NCI-H524 (cell line): ENCODE measurements at regions not wholly inside any gene's neighbourhood (a gene's known extent, or its start where the extent isn't known, plus 50 kb on each side); places are given as distances from the start of the nearest gene placed in this dataset.
A peak's percentile ranks its signal among the peaks of the same experiment; 100 is the strongest.
"Not testable (repeated sequence)": the region's sequence is repeated elsewhere in the genome, so short reads cannot be mapped to it uniquely, and the experiment has no call there.

ENCODE experiments used
- DNase-seq, 2 experiments: peaks; one replicate each; lab custom pipeline; 2025; lab: John Stamatoyannopoulos, UW

DNA sequence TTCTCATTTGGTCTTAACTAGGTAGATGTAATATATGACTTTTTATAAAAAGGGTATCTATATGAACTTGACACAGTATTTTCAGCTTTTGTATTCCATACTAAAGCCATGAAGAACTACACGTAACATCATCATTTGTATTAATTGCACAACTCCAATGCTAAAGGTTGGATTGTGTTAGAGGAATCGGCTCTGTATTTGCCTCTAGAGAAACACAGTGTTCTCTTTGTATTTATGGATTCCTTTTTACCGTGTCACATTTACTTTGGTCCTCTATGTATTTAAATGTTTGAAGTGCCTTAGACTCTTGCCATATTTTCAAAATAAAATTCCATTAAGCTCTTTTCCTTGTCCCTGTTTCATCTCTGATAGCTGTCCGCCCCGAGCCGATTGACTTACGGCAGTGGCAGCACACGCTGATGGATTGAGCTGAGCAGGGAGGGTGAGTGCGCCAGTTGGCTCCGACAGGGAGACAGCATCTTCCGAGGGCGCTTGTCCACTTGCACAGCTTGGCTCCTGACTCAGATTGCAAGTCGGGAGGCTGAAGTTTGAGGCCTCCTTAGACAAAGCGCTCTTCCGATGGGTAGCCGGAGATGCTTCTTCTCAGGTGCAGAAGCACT lies 95.6 kb upstream of the DMRT1 start:
- peak; percentile 61 to 74 for DNase-seq

DNA sequence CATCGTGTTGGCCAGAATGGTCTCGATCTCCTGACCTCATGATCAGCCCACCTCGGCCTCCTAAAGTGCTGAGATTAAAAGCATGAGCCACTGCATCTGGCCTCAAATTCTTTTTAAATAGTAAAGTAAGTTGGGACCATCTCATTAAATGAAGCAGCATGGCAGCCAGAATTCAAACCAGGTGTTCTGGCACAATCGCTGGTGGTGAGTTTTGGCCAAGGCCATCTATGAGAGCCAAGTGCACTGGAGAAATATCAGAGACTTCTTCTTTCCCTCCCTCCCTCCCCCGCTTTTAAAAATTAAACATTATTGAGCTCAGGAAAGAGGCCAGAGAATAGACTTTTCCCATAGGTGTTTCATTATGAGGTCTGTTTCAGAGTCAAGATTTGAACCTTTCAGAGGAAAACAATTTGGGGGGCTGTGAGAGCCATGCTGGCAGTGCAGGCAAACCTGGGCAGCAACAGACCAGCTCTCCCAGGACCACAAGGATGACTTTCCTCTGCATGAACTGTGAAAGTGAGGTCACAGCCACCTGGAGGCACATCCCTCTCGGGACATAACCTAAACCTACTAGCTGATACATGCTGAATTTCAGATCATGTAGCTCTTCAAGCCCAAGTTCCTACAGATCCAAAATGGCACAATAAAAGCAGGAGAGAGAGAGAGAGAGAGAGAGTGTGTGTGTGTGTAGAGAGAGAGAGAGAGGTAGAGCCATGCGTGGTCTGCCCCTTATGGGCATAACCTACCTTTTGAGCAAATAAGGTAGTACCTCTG lies 94.6 kb upstream of the DMRT1 start:
- DNase-seq: no peak

DNA sequence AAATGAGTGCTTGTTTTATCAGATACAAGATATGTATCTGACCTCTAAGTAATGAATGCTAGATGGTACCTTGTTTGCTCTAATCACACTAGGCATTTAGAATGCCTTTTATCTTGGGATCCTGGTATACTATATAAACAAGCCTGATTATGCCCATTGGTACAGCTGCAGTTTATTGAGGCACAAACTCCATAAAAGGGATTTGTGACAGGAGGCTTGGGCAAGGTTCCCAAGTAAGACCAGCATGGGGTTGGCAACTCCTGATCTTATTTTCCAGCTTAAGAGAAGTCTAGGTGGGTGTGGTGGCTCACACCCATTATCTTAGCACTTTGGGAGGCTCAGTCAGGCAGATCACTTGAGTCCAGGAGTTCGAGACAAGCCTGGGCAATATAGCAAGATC lies 93.9 kb upstream of the DMRT1 start:
- no peak for DNase-seq

DNA sequence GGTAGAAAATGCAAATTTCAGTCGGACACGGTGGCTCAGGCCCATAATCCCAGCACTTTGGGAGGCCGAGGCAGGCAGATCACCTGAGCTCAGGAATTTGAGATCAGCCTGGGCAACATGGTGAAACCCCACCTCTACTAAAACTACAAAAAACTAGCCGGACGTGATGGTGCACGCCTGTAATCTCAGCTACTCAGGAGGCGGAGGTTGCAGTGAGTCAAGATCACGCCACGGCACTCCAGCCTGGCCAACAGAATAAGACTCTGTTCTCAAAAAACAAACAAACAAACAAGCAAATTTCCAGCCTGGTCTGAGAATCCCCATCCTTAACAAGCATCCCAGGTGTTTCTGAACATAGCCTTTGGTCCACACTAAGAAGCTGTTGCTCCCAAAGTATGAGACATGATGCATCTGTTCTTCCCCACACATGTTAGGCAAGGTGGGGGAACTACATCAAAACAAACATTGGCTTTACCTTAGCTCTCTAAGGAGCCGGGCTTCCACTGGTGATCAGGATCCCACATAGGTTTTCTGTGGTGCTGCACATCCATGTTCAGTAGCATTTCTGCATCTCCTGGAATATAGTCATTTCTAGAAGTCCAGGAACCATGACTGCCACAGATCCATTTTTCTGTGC lies 92.5 kb upstream of the DMRT1 start:
- no peak for DNase-seq

DNA sequence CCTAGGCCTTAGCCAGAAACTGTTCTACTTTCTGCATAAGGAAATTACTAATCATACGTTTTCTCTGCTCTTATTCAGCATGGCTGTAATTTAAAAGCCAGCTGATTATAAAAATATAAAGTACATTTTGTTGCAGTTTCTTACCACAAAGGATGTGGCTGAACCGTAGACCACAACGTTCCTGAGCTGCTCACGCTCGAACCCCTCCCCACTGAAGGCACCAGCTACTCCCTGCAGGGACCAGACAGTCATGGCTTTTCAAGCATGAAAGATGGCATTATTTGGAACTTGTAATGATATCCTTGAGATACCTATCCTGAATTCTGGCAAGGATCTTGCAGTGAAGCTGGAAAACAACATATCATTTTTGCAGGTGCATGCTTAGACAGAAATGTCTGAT lies 91.8 kb upstream of the DMRT1 start:
- DNase-seq: no peak

DNA sequence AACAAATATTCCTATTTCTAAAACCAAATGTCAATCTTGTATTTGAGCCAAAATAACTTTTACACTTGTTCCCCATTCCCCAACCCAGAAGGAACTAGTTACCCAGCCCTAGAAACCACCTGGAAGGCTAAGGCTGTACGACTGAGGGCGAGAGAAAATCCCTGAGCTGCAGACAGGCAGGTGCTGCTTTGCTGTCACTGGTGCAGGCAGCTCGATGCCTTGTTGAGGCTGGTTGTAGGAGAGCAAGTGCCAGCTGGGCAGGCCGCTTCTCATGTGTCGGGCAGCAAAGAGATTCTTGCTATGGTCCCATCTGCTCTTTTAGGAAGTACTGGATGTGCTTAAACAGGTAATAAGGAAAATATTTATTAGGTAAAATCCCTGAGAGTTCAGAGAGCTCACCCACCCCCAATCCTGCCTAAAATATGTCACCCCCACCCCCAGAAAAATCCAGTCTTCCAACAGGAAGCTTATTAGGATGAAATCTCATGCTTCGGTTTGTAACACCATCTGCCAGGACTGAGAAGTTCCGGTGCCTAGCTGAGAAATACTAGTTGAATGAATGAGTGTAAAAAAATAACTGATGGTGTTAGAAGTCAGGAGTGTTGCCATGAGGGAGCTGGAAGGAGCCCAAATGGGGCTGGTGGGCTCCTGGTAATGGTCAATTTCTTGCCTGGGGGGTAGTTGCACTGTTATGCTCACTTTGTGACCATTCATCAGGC lies 91.1 kb upstream of the DMRT1 start:
- peak; percentile 61 to 91 for DNase-seq

DNA sequence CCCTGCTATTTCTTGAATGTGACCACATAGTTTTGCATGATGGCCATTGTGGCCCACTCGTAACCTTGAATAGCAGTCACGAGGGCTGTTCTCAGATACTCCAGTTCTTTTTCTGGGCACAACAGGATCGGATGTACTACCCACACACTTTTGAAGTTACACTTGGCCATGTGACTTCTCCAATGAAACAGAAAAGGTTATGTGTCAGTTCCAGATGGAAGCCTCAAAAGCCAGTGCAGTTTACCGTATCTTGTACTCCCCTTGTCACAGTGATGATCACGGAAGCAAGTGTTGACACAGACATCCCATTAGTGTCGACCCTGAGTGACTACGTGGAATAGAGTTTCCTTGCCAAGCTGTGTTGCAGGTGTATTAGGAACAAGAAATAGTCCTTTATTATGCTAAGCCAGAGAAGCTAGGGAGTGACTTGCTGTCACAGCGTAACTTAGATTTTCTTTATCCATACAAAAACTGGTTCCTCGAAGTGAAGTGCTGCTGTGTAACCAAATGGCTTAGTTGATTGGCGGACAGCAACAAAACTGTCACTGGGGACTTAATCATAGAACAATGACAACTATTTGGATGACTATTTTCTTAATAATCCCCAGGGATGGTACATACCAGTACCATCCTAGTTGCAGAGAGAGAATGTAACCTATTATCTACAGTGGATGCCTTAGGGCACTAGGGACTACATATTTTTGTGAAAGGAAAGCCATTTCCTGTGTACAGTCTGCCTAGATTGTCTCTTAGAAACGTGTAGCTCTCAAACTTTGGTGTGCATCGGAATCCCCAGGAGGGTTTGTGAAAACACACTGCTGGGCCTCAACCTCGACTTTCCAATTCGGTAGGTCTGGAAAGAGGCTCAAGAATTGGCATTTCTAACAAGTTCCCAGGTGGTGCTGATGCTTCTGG lies 90.1 kb upstream of the DMRT1 start:
- no peak for DNase-seq

DNA sequence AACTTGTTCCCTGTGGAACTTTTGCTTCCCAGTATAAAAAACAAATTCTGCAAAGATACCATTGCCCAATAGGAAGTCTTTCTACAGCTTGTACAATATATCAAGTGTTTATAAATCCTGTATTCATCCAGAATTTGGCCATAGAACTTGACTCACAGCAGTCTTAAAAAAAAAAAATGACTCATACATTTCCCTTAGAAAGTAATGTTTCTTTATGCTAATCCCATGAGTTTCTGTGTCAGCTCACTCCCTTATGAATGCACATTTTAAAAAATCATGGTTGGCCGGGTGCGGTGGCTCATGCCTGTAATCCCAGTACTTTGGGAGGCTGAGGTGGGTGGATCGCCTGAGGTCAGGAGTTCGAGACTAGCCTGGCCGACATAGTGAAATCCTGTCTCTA lies 89.3 kb upstream of the DMRT1 start:
- no peak for DNase-seq

DNA sequence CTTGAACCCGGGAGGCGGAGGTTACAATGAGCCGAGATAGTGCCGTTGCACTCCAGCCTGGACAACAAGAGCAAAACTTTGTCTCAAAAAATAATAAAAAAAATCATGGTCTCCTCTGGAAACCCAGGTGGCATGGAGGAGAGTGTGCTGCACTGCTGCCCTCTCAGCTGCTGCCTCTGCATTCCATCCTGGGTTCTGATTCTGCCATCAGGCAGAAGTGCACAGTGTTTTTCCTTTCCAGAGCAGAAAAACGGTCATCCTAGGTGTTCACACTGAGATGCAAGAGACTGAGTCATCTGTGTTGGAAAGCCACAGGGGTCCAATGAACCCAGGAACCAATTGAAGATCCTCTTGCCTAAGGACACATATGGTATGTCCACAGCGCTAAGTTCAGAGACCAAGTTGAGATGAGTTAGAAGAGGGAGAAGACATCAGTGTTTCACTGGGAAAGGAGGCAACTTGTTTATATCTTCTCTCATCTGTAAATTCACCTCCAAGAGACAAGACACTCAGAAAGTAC lies 88.8 kb upstream of the DMRT1 start:
- no peak for DNase-seq

DNA sequence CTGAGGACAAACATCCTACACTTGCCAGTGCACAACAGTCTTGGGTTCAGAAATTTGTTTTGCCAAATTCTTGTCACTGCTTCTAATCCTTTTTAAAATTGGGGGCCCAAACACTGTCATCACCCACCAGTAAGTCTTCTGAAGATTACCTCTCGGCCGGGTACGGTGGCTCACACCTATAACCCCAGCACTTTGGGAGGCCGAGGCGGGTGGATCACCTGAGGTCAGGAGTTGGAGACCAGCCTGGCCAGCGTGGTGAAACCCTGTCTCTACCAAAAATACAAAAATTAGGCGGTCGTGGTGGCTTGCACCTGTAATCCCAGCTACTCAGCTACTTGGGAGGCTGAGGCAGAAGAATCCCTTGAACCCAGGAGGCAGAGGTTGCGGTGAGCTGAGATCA lies 87.8 kb upstream of the DMRT1 start:
- not testable (repeated sequence) for DNase-seq

DNA sequence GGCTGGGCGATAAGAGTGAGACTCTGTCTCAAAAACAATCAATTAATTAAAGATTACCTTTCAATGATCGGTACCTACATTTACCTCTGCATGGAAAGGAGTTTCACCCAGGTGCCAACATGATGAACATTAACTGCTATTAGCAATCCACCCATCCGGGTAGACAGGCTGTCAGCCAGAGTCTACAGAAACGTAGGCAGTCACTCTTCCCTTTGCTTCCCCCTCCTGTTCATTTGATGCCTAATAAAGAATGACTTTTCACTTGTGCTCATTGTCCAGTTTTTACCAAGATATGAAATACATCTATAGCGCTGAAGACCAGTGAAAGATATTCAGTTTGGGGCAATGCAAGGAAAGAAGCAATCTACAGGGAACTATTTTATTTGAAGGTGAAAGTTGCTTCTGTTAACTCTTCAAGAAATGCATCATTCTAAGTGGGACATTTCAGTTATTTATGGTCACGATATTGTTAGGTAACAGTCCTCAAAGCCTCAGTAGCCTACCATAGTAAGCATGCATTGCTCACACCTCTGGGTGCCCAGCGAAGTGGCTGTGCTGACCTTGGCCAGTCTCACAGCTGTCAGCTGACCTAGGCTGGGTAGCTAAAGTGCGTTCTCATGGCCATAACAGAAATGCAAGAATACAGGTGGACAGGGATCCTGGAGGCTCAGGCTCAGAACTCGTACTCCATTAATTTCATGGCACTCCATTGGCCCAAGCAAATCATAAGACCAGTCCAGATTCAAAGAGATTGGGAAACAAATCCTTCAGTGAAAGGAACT lies 87.2 kb upstream of the DMRT1 start:
- DNase-seq: no peak

DNA sequence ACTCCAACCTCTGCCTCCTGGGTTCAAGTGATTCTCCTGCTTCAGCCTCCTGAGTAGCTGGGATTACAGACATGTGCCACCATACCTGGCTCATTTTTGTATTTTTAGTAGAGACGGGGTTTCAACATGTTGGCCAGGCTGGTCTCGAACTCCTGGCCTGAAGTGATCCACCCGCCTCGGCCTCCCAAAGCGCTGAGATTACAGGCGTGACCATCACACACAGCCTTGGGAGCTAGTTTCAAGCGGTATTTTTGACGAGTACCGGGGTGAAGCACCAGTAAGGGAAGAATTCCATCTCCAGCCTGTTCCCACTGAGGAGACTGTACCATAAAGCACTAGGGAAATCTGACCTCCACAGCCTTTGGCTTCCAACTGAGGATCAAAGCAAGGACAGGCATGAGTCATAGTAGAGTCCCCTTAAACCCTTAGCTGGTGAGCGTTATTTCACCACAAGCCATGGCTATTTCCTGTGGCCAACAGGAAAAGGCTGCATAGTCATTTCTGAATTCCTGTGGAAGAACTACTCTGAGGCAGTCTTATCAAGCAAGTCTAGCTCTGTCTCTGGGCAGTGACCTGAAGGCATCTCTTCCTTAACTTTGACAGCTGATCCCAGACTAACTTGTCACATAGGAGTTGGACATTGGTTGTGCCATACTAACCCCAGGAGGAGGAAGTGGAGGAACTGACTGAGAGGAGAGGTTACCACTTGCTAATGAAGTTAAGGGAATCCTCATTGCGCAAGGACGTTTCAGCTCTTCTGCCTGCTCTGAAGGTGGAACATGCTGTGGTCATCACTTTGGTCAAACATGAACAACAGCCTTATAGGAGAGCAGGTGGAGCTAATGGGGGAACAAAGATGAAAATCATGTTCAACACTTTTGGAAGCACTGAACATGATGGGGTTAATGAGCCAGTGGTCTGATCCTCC lies 85.8 kb upstream of the DMRT1 start:
- DNase-seq: no peak

DNA sequence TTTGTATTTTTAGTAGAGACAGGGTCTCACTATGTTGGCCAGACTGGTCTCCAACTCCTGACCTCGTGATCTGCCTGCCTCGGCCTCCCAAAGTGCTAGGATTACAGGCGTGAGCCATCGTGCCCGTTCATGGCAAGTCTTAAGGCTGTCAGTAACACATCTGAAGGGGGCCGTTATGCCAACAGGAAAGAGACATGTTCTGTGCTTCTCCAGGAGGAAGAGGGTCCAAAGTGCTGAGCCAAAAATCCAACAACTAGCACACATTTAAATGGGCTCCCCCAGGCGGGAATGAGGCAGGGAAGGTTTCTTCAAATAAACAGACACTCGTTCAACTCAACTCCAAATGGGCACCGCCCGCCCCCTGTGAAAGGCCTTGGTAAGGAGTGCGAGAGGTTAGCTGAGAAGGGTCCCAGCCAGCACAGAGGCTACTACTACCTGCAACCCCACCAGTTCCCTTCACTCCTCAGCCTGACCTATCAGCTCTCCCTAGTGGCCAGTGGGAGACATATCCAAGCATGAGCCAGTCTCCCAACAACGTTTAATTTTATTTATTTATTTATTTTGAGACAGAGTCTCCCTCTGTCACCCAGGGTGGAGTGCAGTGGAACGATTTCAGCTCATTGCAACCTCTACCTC lies 84.1 kb upstream of the DMRT1 start:
- DNase-seq: peak; percentile 48 to 67

DNA sequence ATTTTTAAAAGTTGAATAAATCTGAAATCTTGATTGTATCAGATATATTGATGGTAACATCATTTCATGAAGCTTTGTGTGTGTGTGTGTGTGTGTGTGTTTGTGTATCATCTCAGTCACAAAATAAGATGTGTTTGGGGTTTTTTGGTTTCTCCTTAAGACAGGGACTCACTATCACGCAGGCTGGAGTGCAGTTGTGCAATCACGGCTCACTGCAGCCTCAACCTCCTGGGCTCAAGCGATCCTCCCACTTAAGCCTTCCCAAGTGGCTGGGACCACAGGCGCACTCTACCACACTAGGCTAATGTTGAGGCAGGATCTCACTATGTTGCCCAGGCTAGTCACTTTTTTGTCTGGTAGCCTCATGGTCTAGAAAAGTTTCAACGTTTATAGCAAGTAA lies 83.4 kb upstream of the DMRT1 start:
- DNase-seq: no peak

DNA sequence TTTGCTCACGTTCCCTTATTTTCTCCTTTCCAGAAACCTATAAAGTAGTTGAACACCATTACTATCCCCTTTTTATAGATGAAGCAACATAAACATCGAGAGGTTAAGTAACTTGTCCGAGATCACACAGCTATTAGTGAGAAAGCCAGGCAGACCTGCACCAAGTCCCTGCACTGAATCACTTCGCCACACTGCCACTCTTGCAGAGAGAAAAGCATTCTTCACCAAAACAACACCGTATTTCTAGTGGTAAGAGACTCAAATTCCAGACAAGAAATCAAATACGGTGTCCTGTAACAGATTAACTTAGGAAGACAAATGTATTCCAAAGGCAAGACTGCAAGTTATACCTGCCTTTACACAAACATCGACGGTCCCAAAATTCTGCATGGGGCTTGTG lies 82.0 kb upstream of the DMRT1 start:
- DNase-seq: no peak

DNA sequence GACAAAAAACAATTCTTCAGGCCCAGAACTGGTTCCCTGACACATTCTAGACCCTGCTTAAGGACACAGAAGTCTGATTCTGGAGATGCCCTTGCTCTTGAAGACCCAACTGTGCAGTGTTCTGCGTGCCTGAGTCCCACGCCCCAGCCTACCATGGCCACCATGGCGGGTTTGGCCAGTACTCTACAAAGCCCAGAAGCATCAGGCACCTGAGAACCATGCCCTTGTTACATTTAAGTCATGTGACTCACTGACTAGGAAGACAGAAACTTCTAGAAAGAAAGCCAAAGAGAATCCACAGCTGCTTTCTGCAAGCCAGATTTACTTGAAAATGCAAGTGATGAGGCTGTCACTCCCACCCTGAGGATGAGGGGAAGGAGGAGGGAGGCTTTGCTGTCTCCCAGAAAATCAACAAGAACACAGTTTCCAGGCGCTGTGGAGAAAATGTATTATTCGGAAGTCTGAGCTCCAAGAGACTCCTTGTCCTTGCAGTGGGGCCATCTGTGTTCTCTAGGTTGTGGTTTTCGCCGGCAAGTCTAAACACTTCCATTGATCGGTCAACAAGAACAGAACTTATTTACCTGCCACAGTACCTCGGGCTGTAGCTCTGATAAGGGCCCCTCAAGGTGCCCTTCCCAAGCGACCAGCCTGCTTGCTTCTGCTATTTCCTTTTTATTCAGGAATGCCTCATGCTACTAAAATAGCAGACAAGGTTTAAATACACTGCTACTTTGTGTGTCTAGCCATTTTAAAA lies 81.3 kb upstream of the DMRT1 start:
- DNase-seq: no peak

DNA sequence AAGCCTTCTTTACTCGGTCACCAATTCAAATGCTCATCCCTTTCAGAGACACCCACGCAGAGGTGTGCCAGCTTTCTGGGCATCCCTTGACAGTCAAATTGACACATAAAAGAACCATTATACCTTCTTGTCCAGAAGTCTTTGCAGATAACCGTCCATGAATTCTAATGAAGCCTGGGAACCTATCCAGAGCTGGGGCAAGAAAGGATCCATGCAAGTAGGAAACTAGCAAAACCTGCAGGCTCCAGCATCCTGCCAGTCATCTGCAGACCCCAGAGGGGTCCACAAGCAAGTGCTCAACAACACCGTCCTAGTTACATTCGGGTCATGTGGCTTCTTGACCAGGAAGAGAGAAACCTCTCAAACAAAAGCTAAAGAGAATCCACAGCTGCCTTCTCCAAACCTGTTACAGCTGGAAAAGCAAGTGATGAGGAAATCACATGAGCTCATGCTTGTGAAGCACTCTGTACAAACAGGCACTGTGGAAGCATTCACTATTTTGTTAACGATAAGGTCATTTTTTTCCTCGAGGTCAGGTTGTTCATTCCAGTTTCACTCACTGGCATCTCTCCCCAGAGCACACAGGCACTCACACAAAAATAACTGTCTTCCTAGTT lies 80.2 kb upstream of the DMRT1 start:
- DNase-seq: no peak
